ENCODE measurements at regions not wholly inside any gene's neighbourhood (a gene's known extent, or its start where the extent isn't known, plus 50 kb on each side); places are given as distances from the start of the nearest gene placed in this dataset.

- no peak for TF ChIP-seq CTCF (IDR thresholded peaks at IDR 0.05)
- no peak for TF ChIP-seq ZNF396 (CRISPR knock-in tag; IDR thresholded peaks at IDR 0.05; ENCODE audit: borderline replicate concordance)
- no peak for TF ChIP-seq TEAD4 (CRISPR knock-in tag; IDR thresholded peaks at IDR 0.05)
- TF ChIP-seq ZNF425 (CRISPR knock-in tag; conservative IDR thresholded peaks at IDR 0.05) = no peak
- TF ChIP-seq FOXK1 (CRISPR knock-in tag; IDR thresholded peaks at IDR 0.05) = no peak
- no peak for TF ChIP-seq ZNF263 (CRISPR knock-in tag; IDR thresholded peaks at IDR 0.05; ENCODE audit: low read depth)
- TF ChIP-seq ATF1 (CRISPR knock-in tag; IDR thresholded peaks at IDR 0.05) = no peak
- TF ChIP-seq EMX1 (CRISPR knock-in tag; IDR thresholded peaks at IDR 0.05) = no peak
- TF ChIP-seq AR (CRISPR knock-in tag; IDR thresholded peaks at IDR 0.05) = no peak
- TF ChIP-seq GTF2I (CRISPR knock-in tag; conservative IDR thresholded peaks at IDR 0.05) = no peak
- no peak for TF ChIP-seq ELF4 (CRISPR knock-in tag; IDR thresholded peaks at IDR 0.05; ENCODE audit: low read depth)
- TF ChIP-seq NFATC4 (CRISPR knock-in tag; IDR thresholded peaks at IDR 0.05) = no peak
- no peak for TF ChIP-seq ZSCAN18 (CRISPR knock-in tag; IDR thresholded peaks at IDR 0.05)
These were observed 160.2 kb upstream of the DPP6 start (continued) for GRCh38 chr7:153891990-153892389.

- peaks cover 5% of the 10 kb centered on the region; the same call in 1 of the 2 replicates for H3K27me3 Mint-ChIP-seq (ENCODE audit: low read depth)
- DNase-seq (ENCODE audit: low spot score) = no peak
- peaks cover 84% of the 10 kb centered on the region for H3K9me3 Mint-ChIP-seq
- POLR2A ChIA-PET = no interaction called here
- CTCF ChIA-PET = no interaction called here
- no peak for TF ChIP-seq AR (CRISPR knock-in tag; IDR thresholded peaks at IDR 0.05)
- TF ChIP-seq GTF2I (CRISPR knock-in tag; conservative IDR thresholded peaks at IDR 0.05) = no peak
- TF ChIP-seq CTCF (IDR thresholded peaks at IDR 0.05) = no peak
- no peak for TF ChIP-seq FOXP1 (CRISPR knock-in tag; IDR thresholded peaks at IDR 0.05; ENCODE audit: borderline replicate concordance)
- no peak for TF ChIP-seq ZNF423 (CRISPR knock-in tag; IDR thresholded peaks at IDR 0.05)
- TF ChIP-seq FOXJ3 (CRISPR knock-in tag; IDR thresholded peaks at IDR 0.05; ENCODE audit: borderline replicate concordance) = no peak
- TF ChIP-seq E2F5 (CRISPR knock-in tag; IDR thresholded peaks at IDR 0.05) = no peak
- no peak for TF ChIP-seq ZNF219 (CRISPR knock-in tag; IDR thresholded peaks at IDR 0.05; ENCODE audit: borderline replicate concordance)
- peaks cover 76% of the 10 kb centered on the region for H3K36me3 Mint-ChIP-seq
- ATAC-seq = no peak
- no peaks in the 10 kb centered on the region for H3K4me1 Mint-ChIP-seq
- no peak overlapping the region for H3K4me3 Mint-ChIP-seq
- no peak overlapping the region for H3K27ac Mint-ChIP-seq
These were observed 149.3 kb upstream of the DPP6 start for GRCh38 chr7:153902862-153903261.

All from WTC11 (cell line).